Limb (tissue), 2 donors: ENCODE measurements at regions not wholly inside any gene's neighbourhood (a gene's known extent, or its start where the extent isn't known, plus 50 kb on each side); places are given as distances from the start of the nearest gene placed in this dataset.

Experiments used
- DNase-seq, 2 donors: peaks; one replicate each; pipeline ENCODE4 v3.0.0-alpha.2; 2016; ENCODE audit errors: extremely low spot score in 2 of 2

DNA sequence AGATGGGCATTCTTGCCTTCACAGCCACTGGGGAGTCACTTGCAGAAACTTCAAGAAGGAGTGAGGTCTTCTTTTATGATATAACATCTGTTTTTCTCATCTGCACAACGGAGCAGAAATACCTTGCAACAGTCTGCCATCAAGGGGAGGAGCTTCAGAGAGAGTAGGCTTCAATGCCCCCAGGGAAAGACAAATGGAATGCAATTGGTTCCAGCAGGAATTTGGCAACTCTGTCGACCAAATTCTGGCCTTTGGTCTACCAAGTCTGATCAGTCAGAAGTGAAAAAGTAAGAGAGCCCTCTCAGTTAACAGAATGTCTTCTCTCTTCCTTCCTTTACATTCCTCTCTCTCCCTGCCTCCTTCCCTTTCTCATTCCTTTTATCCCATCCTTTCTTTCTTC, 229.3 kb downstream of the IDS start:
- DNase-seq = no peak

DNA sequence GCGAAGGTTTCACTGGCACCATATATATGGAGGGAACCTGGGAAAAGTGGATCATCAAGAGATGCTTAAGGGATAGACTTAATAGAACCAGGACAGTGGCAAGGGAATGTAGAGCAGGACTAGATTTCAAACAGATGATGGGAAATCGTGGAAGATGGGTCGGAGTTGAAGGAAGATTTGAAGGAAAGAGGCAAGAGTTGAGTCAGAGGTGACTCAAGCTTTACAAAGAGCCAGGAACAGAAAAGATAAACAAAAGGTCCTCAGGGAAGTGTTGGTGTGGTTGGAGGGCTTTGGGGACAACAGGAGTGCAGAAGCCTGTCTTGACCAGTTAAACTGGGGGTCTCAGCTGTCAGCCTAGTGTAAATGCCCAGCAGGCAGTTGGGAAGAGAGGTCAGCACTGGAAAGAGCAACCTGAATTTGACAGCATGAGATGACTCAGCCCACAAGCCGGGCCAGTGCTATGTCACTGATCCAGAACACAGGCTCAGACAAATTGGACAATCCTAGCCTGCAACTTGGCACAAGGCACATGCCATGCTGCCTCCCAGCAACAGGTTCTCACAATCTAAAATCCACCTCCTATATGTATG, 230.5 kb downstream of the IDS start:
- DNase-seq = no peak

DNA sequence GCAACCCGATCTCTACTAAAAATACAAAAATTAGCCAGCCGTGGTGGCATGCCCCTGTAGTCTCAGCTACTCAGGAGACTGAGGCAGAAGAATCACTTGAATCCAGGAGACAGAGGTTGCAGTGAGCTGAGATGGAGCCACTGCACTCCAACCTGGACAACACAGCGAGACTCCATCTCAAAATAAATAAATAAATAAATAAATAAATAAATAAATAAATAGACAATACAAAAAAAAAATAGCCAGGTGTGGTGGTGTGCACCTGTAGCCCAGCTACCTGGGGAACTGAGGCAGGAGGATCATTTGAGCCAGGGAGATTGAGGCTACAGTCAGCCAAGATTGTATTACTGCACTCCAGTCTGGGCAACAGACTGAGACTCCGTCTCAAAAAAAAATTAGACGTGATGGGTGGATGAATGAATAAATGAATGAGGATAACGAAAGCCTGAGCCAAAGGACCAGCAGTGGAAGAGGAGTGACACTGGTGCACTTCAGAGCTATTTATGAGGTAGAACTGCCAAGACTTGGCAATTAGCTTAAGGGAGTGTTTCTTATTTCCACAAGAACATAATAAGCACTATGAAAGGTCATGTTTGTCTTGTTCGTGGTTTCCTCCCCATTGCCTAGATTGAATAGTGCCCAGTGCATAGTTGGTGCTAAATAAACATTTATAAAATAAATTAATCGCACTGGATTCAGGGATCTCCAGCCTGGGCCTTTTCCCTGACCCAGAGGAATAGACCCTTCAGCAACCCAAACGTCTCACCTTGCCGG, 232.2 kb downstream of the IDS start:
- no peak for DNase-seq

DNA sequence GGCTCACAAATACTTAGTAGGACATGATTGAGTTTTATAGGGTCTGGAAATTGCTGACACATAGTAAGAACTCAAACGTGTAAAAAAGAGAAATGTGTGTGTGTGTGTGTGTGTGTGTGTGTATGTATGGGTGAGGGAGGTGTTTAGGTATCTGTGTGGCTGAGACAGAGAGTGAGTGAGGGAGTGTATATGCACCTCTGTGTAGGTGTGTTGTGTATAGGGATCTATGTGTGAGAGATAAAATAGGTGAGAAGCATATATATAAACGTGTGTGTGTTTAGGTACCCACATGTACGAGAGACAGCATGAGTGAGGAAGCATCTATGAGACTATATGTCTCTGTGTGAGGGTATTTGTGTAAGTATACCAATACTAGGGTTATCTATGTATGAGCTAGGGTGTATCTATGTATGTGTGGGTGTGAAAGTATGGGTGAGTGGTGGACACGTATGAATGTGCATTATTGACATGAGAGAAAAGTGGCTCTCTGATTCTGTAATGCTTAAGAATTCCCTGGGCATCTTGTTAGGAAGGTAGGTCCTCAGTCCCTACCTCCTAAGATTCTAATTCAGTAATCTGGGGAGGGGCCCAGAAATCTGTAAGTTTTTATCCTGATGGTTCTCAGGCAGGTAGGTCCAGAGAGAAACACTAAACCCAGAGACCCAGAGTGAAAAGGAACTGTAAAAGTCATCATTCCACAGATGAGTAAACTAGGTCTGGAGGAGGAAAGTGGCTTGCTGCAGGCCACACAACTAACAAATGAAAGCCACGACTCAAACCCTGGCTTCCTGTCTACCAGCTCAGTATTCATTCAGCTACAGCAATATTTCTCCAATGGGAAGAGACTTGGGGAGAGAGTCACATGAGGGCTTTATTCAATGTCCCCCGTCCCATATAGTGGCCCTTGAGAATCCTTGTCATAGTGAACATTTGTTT, 237.0 kb downstream of the IDS start:
- DNase-seq = no peak

GRCh38 chrX:149262086-149262485, 243.0 kb downstream of the IDS start:
- no peak for DNase-seq

GRCh38 chrX:149259241-149259640, 245.9 kb downstream of the IDS start:
- no peak for DNase-seq

GRCh38 chrX:149255860-149256259, 249.2 kb downstream of the IDS start:
- DNase-seq = no peak

GRCh38 chrX:149248073-149248625, 257.0 kb downstream of the IDS start:
- DNase-seq = no peak

- DNase-seq = no peak
Measured at GRCh38 chrX:149230689-149231088, 274.4 kb downstream of the IDS start.

DNA sequence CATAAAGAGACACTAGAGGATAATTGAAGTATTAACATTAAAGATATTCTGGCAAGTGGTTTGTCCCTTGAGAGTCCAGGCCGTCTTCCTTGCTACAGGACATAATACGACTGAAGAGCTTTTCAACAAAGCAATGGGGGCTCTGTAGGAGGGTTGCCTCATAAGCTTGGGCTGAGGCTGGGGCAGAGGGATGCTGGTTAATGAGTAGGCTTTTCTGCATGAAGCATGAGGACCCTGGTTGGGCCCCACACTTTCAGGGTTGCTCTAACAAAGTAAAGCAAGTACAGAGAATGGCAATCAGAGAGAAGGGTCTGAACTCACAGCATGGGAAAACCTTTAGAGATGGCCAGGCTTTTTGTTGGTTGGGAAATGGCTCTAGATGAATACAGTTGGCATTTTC, 281.3 kb downstream of the IDS start:
- DNase-seq = no peak

- no peak for DNase-seq
Measured at GRCh38 chrX:149222040-149222439, 283.1 kb downstream of the IDS start.

- DNase-seq = no peak
Measured at GRCh38 chrX:149221230-149221629, 283.9 kb downstream of the IDS start.

- no peak for DNase-seq
Measured at GRCh38 chrX:149213264-149213663, 291.8 kb downstream of the IDS start.

- peak in 1 of 2 donors; percentile 2 for DNase-seq
Measured at GRCh38 chrX:149208307-149208706, 296.8 kb downstream of the IDS start.

- DNase-seq = no peak
Measured at GRCh38 chrX:149207518-149207917, 297.6 kb downstream of the IDS start.

- no peak for DNase-seq
Measured at GRCh38 chrX:149205937-149206336, 299.2 kb downstream of the IDS start.

GRCh38 chrX:149205081-149205480, 300.0 kb downstream of the IDS start:
- DNase-seq = no peak

DNA sequence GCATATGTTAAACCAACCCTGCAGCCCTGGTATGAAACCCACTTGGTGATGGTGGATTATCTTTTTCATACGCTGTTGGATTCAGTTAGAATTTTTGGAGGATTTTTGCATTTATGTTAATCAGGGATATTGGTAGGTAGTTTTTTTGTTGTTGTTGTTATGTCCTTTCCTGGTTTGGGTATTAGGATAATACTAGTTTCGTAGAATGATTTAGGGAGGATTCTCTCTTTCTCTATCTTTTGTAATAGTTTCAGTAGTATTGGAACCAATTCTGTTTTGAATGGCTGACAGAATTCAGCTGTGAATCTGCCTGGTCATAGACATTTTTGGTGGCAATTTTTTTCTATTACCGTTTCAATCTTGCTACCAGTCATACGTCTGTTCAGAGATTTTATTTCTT, 305.4 kb downstream of the IDS start:
- no peak for DNase-seq

DNA sequence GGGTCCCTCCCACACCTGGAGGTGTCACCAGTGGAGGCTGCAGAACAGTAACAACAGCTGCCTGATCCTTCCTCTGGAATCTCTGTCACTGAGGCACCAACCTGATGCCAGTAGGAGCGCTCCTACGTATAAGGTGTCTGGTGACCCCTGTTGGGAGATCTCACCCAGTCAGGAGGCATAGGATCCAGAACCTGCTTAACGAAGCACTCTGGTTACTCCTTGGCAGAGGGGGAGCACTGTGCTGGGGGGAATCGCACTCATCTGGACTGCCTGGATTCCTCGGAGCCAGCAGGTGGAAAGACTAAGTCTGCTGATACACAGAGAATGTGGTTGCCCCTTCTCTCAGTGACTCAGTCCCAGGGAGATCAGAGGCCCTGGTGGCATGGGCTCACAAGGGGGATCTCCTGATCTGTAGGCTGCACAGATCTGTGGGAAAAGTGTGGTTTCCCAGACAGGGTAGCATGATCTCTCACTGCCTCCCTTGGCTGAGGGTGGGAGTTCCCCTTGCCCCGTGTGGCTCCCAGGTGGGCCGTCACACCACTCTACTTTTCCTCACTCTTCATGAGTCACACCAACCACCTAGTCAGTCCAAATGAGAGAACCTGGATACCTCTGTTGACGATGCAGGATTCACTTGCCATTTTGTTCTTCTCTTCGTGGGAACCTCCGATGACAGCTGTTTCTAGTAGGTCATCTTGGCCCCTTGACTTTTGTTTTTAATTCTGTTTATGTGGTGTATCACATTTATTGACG, 305.9 kb downstream of the IDS start:
- DNase-seq = no peak

- DNase-seq = no peak
Measured at GRCh38 chrX:149185087-149185486, 320.0 kb downstream of the IDS start.

GRCh38 chrX:149161435-149162088, 343.5 kb downstream of the IDS start:
- no peak for DNase-seq
